ENCODE measurements at regions not wholly inside any gene's neighbourhood (a gene's known extent, or its start where the extent isn't known, plus 50 kb on each side); places are given as distances from the start of the nearest gene placed in this dataset.

- TF ChIP-seq CTCF (IDR thresholded peaks at IDR 0.05; ENCODE audit: control insufficient read depth, insufficient read depth, low read depth, low read length, missing control alignments), result no peak
- DNase-seq (ENCODE audit: low read depth), result no peak
These were observed 86.1 kb downstream of the KLF12 start for GRCh38 chr13:74047931-74048600.

GRCh38 chr13:74046431-74046830 is 87.8 kb downstream of the KLF12 start:
- TF ChIP-seq CTCF (IDR thresholded peaks at IDR 0.05; ENCODE audit: control insufficient read depth, insufficient read depth, low read depth, low read length, missing control alignments), result no peak
- DNase-seq (ENCODE audit: low read depth), result no peak
- no peak overlapping the region for H3K4me3 ChIP-seq (ENCODE audit: control insufficient read depth, low read depth, low read length)

More at GRCh38 chr13:74047931-74048600, 86.1 kb downstream of the KLF12 start:
- H3K4me3 ChIP-seq (ENCODE audit: control insufficient read depth, low read depth, low read length), result no peak overlapping the region

GRCh38 chr13:74045583-74045982 is 88.6 kb downstream of the KLF12 start:
- H3K4me3 ChIP-seq (ENCODE audit: control insufficient read depth, low read depth, low read length), result no peak overlapping the region
- no peak for TF ChIP-seq CTCF (IDR thresholded peaks at IDR 0.05; ENCODE audit: control insufficient read depth, insufficient read depth, low read depth, low read length, missing control alignments)
- DNase-seq (ENCODE audit: low read depth), result no peak

GRCh38 chr13:74043237-74043636 is 91.0 kb downstream of the KLF12 start:
- H3K4me3 ChIP-seq (ENCODE audit: control insufficient read depth, low read depth, low read length), result no peak overlapping the region
- TF ChIP-seq CTCF (IDR thresholded peaks at IDR 0.05; ENCODE audit: control insufficient read depth, insufficient read depth, low read depth, low read length, missing control alignments), result no peak
- no peak for DNase-seq (ENCODE audit: low read depth)

GRCh38 chr13:74040200-74040599 is 94.0 kb downstream of the KLF12 start:
- DNase-seq (ENCODE audit: low read depth), result no peak

GRCh38 chr13:74039667-74040066 is 94.5 kb downstream of the KLF12 start:
- no peak overlapping the region for H3K4me3 ChIP-seq (ENCODE audit: control insufficient read depth, low read depth, low read length)
- no peak for DNase-seq (ENCODE audit: low read depth)
- TF ChIP-seq CTCF (IDR thresholded peaks at IDR 0.05; ENCODE audit: control insufficient read depth, insufficient read depth, low read depth, low read length, missing control alignments), result no peak

More at GRCh38 chr13:74040200-74040599, 94.0 kb downstream of the KLF12 start:
- H3K4me3 ChIP-seq (ENCODE audit: control insufficient read depth, low read depth, low read length), result no peak overlapping the region
- peak; percentile 57 for TF ChIP-seq CTCF (IDR thresholded peaks at IDR 0.05; ENCODE audit: control insufficient read depth, insufficient read depth, low read depth, low read length, missing control alignments)
